Mesothelial cell of epicardium (in vitro differentiated cells): ENCODE measurements at regions not wholly inside any gene's neighbourhood (a gene's known extent, or its start where the extent isn't known, plus 50 kb on each side); places are given as distances from the start of the nearest gene placed in this dataset.

Experiments
- DNase-seq, 2 experiments: peaks; one replicate each; pipeline ENCODE4 v3.0.0; 2021; ENCODE audit warnings: low spot score in 2 of 2; ENCODE audit not compliant: unreplicated experiment in 2 of 2
- H3K27ac Mint-ChIP-seq: 2 replicates; pipeline ENCODE4 v1.8.0; 2021; ENCODE audit warnings: mixed read lengths
- H3K27me3 Mint-ChIP-seq: 2 replicates; pipeline ENCODE4 v1.8.0; 2021; ENCODE audit warnings: low read depth, mixed read lengths
- H3K36me3 Mint-ChIP-seq: 2 replicates; pipeline ENCODE4 v1.8.0; 2021; ENCODE audit warnings: mixed read lengths
- H3K4me1 Mint-ChIP-seq: 2 replicates; pipeline ENCODE4 v1.8.0; 2021; ENCODE audit warnings: mixed read lengths
- H3K4me3 Mint-ChIP-seq: 2 replicates; pipeline ENCODE4 v1.8.0; 2021; ENCODE audit warnings: mild to moderate bottlenecking, moderate library complexity, mixed read lengths
- H3K9me3 Mint-ChIP-seq: 2 replicates; pipeline ENCODE4 v1.8.0; 2021; ENCODE audit warnings: mixed read lengths
- CTCF ChIP-seq: fragments of 200-600 bp; sonication (generic); IDR thresholded peaks from one replicate; pipeline ENCODE4 v1.5.0; 2021; ENCODE audit warnings: antibody characterized with exemption; ENCODE audit not compliant: unreplicated experiment

DNA sequence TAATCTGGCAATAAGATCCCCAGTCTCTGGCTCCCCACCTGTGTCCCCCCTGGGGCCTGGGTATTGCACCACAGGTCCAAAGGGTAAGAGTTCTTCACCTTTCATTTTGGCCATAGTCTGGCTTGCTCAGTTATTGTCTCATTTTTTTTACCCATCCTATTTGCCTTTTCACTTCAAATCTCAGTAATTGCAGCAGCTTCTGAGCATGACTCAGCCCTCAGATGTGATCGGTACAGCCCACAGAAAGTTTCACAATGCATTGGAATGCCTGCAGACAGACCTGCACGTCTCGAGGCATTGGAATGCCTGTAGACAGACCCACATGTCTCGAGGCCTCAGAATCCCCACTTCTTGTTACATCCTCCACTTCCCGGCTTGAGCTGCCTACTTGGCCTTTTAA, 173.6 kb downstream of the NUFIP1 start:
- TF ChIP-seq CTCF, result no peak
- H3K4me1 Mint-ChIP-seq, result peaks cover 23% of the 10 kb centered on the region
- no peaks in the 10 kb centered on the region for H3K9me3 Mint-ChIP-seq
- H3K27me3 Mint-ChIP-seq, result no peaks in the 10 kb centered on the region
- no peak overlapping the region for H3K4me3 Mint-ChIP-seq
- peak overlapping the region; percentile 76 for H3K27ac Mint-ChIP-seq
- DNase-seq, result peak in 1 of 2 experiments; percentile 43
- no peaks in the 10 kb centered on the region for H3K36me3 Mint-ChIP-seq

DNA sequence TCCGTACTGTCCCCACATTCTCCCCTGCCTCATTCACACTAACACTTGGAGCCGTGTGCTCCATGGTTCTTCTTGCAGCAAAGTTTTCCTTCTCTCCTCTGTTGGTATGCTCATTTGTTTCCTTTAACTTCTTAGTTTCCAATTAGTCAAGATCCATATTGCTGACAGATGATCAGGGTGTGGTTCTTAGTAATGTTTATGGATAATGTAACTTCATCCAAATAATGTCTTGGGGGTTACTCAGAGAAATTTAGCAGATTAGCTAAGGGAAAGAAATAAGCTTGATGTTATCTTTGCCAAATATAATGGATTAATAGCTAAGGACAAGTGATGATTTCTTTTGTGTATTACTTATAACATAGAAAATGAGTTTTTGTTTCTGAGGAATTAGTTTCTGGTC, 174.4 kb downstream of the NUFIP1 start:
- peak overlapping the region; percentile 33 for H3K27ac Mint-ChIP-seq
- H3K27me3 Mint-ChIP-seq, result no peaks in the 10 kb centered on the region
- H3K9me3 Mint-ChIP-seq, result no peaks in the 10 kb centered on the region
- no peak for TF ChIP-seq CTCF
- peaks cover 31% of the 10 kb centered on the region for H3K4me1 Mint-ChIP-seq
- DNase-seq, result no peak
- no peaks in the 10 kb centered on the region for H3K36me3 Mint-ChIP-seq
- no peak overlapping the region for H3K4me3 Mint-ChIP-seq

DNA sequence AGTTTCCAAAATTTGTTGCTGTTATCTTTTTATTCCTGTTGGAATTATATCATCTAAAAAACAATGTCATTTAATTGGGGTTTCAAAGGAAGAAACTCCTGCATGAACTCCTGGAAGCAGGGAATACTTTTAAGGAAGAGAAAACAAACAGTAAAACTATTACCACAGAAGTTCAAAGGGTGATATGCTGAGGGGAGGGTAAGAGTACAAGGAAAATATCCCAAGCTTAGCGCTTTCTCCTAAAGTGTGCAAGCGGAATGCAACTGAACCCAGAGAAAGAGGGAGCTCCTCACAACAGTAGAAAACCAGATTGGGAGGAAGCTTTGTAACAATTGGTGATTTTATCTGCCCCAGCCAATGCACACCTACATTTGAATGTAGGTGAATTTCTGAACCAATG, 175.1 kb downstream of the NUFIP1 start:
- Mint-ChIP-seq H3K27me3 (no peaks in the 10 kb centered on the region), H3K27ac (no peak overlapping the region), H3K4me1 (peaks cover 29% of the 10 kb centered on the region), H3K4me3 (no peak overlapping the region), H3K36me3 (no peaks in the 10 kb centered on the region), H3K9me3 (no peaks in the 10 kb centered on the region)
- DNase-seq, result no peak
- no peak for TF ChIP-seq CTCF

GRCh38 chr13:44812818-44813217, 176.5 kb downstream of the NUFIP1 start:
- no peaks in the 10 kb centered on the region for H3K36me3 Mint-ChIP-seq
- H3K9me3 Mint-ChIP-seq, result no peaks in the 10 kb centered on the region
- no peak overlapping the region for H3K27ac Mint-ChIP-seq
- no peaks in the 10 kb centered on the region for H3K27me3 Mint-ChIP-seq
- TF ChIP-seq CTCF, result no peak
- no peak for DNase-seq
- H3K4me1 Mint-ChIP-seq, result peaks cover 29% of the 10 kb centered on the region
- no peak overlapping the region for H3K4me3 Mint-ChIP-seq

- no peak for TF ChIP-seq CTCF
- H3K9me3 Mint-ChIP-seq, result no peaks in the 10 kb centered on the region
- H3K36me3 Mint-ChIP-seq, result no peaks in the 10 kb centered on the region
- peak overlapping the region; percentile 65 for H3K27ac Mint-ChIP-seq
- H3K27me3 Mint-ChIP-seq, result no peaks in the 10 kb centered on the region
- no peak overlapping the region for H3K4me3 Mint-ChIP-seq
- H3K4me1 Mint-ChIP-seq, result peaks cover 20% of the 10 kb centered on the region
- no peak for DNase-seq
These were observed 179.0 kb downstream of the NUFIP1 start for GRCh38 chr13:44810061-44810840.
